GM19099 (cell line): ENCODE measurements at regions not wholly inside any gene's neighbourhood (a gene's known extent, or its start where the extent isn't known, plus 50 kb on each side); places are given as distances from the start of the nearest gene placed in this dataset.

Experiments
- POLR2A ChIP-seq: IDR thresholded peaks from 3 replicates; pipeline ENCODE4 v1.6.1; 2011; ENCODE audit warnings: low read depth; ENCODE audit not compliant: insufficient read length; ENCODE audit errors: extremely low read depth

GRCh38 chr4:117014236-117014635 is 71.1 kb downstream of the TRAM1L1 start:
- no peak for TF ChIP-seq POLR2A

- no peak for TF ChIP-seq POLR2A
These were observed 74.7 kb downstream of the TRAM1L1 start for GRCh38 chr4:117010671-117011070.

- TF ChIP-seq POLR2A = no peak
These were observed 84.3 kb downstream of the TRAM1L1 start for GRCh38 chr4:117001077-117001476.

GRCh38 chr4:116982656-116983055 is 102.7 kb downstream of the TRAM1L1 start:
- TF ChIP-seq POLR2A = no peak

GRCh38 chr4:116959045-116959444 is 126.3 kb downstream of the TRAM1L1 start:
- TF ChIP-seq POLR2A = no peak

- no peak for TF ChIP-seq POLR2A
These were observed 131.4 kb downstream of the TRAM1L1 start for GRCh38 chr4:116953947-116954346.

GRCh38 chr4:116952530-116953136 is 132.7 kb downstream of the TRAM1L1 start:
- no peak for TF ChIP-seq POLR2A

GRCh38 chr4:116949856-116950255 is 135.5 kb downstream of the TRAM1L1 start:
- no peak for TF ChIP-seq POLR2A

- no peak for TF ChIP-seq POLR2A
These were observed 143.1 kb downstream of the TRAM1L1 start for GRCh38 chr4:116942315-116942714.

GRCh38 chr4:116930329-116930728 is 155.0 kb downstream of the TRAM1L1 start:
- no peak for TF ChIP-seq POLR2A

GRCh38 chr4:116926631-116927295 is 158.6 kb downstream of the TRAM1L1 start:
- no peak for TF ChIP-seq POLR2A

GRCh38 chr4:116925900-116926457 is 159.4 kb downstream of the TRAM1L1 start:
- TF ChIP-seq POLR2A = no peak

- no peak for TF ChIP-seq POLR2A
These were observed 162.0 kb downstream of the TRAM1L1 start for GRCh38 chr4:116923389-116923788.

GRCh38 chr4:116913451-116913850 is 171.9 kb downstream of the TRAM1L1 start:
- no peak for TF ChIP-seq POLR2A

- no peak for TF ChIP-seq POLR2A
These were observed 178.6 kb downstream of the TRAM1L1 start for GRCh38 chr4:116906758-116907157.

GRCh38 chr4:116899561-116899960 is 185.8 kb downstream of the TRAM1L1 start:
- TF ChIP-seq POLR2A = no peak
